ENCODE measurements at regions not wholly inside any gene's neighbourhood (a gene's known extent, or its start where the extent isn't known, plus 50 kb on each side); places are given as distances from the start of the nearest gene placed in this dataset.

GRCh38 chr1:216919060-216919970 is 196.1 kb upstream of the ESRRG start:
- POLR2A ChIA-PET, result no interaction called here
- no peak overlapping the region for H3K4me3 ChIP-seq (ENCODE audit: low read depth, low read length)
- no peak for TF ChIP-seq CTCF (IDR thresholded peaks at IDR 0.05; ENCODE audit: insufficient read depth, low read length, missing control alignments)
- CTCF ChIA-PET, result no interaction called here
- no peak for DNase-seq (ENCODE audit: low read depth, low spot score)

- no peak for TF ChIP-seq CTCF (IDR thresholded peaks at IDR 0.05; ENCODE audit: insufficient read depth, low read length, missing control alignments)
- CTCF ChIA-PET, result no interaction called here
Measured at GRCh38 chr1:216916890-216917438, 193.7 kb upstream of the ESRRG start.

GRCh38 chr1:216914974-216915373 is 191.7 kb upstream of the ESRRG start:
- no peak for DNase-seq (ENCODE audit: low read depth, low spot score)
- POLR2A ChIA-PET, result no interaction called here
- H3K4me3 ChIP-seq (ENCODE audit: low read depth, low read length), result no peak overlapping the region
- no peak for TF ChIP-seq CTCF (IDR thresholded peaks at IDR 0.05; ENCODE audit: insufficient read depth, low read length, missing control alignments)
- CTCF ChIA-PET, result no interaction called here

More at GRCh38 chr1:216916890-216917438, 193.7 kb upstream of the ESRRG start:
- DNase-seq (ENCODE audit: low read depth, low spot score), result no peak
- POLR2A ChIA-PET, result no interaction called here
- H3K4me3 ChIP-seq (ENCODE audit: low read depth, low read length), result no peak overlapping the region

- no peak for TF ChIP-seq CTCF (IDR thresholded peaks at IDR 0.05; ENCODE audit: insufficient read depth, low read length, missing control alignments)
- ChIA-PET POLR2A (no interaction called here), CTCF (no interaction called here)
- DNase-seq (ENCODE audit: low read depth, low spot score), result no peak
- H3K4me3 ChIP-seq (ENCODE audit: low read depth, low read length), result no peak overlapping the region
Measured at GRCh38 chr1:216913976-216914375, 190.7 kb upstream of the ESRRG start.

- POLR2A ChIA-PET, result no interaction called here
- no peak for DNase-seq (ENCODE audit: low read depth, low spot score)
- no peak for TF ChIP-seq CTCF (IDR thresholded peaks at IDR 0.05; ENCODE audit: insufficient read depth, low read length, missing control alignments)
- CTCF ChIA-PET, result no interaction called here
- H3K4me3 ChIP-seq (ENCODE audit: low read depth, low read length), result no peak overlapping the region
Measured at GRCh38 chr1:216910081-216910840, 187.0 kb upstream of the ESRRG start.

- no peak overlapping the region for H3K4me3 ChIP-seq (ENCODE audit: low read depth, low read length)
- ChIA-PET POLR2A (no interaction called here), CTCF (no interaction called here)
- DNase-seq (ENCODE audit: low read depth, low spot score), result no peak
- TF ChIP-seq CTCF (IDR thresholded peaks at IDR 0.05; ENCODE audit: insufficient read depth, low read length, missing control alignments), result no peak
Measured at GRCh38 chr1:216908126-216908525, 184.9 kb upstream of the ESRRG start.
